ENCODE measurements at regions not wholly inside any gene's neighbourhood (a gene's known extent, or its start where the extent isn't known, plus 50 kb on each side); places are given as distances from the start of the nearest gene placed in this dataset.

DNA sequence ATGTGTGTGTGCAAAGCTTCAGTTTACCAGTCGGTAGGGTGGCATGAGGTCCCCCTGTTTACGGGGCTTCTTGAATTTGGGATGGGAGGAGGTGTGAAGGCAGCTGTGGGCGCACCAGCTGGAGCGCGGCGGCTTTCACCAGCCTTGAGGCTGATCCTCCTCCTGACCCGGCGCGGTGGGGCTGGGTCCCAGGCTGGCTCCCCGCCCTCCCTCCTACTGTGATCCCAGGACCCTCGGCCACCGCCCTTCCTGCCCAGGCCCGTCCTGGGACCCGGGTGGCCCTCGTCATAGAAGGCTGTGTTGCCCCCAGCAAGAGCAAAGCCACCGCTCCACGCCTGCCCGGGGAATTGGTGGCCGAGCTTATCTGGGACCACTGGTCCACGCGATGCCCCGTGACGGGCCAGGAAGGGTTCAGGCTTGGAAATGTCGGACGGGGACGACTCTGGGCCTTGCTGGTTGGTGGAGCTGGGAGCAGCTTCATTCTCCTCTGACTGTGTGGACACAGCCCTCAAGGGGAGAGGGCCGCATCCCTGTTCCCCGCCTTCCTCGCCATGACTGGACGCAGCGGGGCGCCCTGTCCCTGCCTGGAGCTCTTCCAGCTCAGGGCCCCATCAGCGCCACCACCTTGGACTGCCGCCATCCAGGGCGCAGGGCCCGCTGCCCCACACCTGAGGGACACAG lies 271.1 kb upstream of the IRX1 start:
- TF ChIP-seq, protein P1, sequence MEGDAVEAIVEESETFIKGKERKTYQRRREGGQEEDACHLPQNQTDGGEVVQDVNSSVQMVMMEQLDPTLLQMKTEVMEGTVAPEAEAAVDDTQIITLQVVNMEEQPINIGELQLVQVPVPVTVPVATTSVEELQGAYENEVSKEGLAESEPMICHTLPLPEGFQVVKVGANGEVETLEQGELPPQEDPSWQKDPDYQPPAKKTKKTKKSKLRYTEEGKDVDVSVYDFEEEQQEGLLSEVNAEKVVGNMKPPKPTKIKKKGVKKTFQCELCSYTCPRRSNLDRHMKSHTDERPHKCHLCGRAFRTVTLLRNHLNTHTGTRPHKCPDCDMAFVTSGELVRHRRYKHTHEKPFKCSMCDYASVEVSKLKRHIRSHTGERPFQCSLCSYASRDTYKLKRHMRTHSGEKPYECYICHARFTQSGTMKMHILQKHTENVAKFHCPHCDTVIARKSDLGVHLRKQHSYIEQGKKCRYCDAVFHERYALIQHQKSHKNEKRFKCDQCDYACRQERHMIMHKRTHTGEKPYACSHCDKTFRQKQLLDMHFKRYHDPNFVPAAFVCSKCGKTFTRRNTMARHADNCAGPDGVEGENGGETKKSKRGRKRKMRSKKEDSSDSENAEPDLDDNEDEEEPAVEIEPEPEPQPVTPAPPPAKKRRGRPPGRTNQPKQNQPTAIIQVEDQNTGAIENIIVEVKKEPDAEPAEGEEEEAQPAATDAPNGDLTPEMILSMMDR (IDR thresholded peaks at IDR 0.05) = no peak
- TF ChIP-seq POLR2A (IDR thresholded peaks at IDR 0.05) = no peak

Measured in thyroid gland (tissue), 4 donors.